PC-9 (cell line): ENCODE measurements at regions not wholly inside any gene's neighbourhood (a gene's known extent, or its start where the extent isn't known, plus 50 kb on each side); places are given as distances from the start of the nearest gene placed in this dataset.
A peak's percentile ranks its signal among the peaks of the same experiment; 100 is the strongest.

ENCODE experiments used
- BruUV-seq: library from RNA; stranded (reverse); fragments of 400-500 nt; replicated peaks from 2 replicates; lab custom pipeline; 2021; lab: Mats Ljungman, UMichigan
- CTCF ChIA-PET: fragments of 300-600 bp; sonication (Branson Sonifier 250); formaldehyde crosslinking; loops from one replicate; lab custom pipeline; 2022; ENCODE audit warnings: antibody characterized with exemption; lab: Charles Lee
- POLR2A ChIA-PET: fragments of 300-600 bp; sonication (Branson Sonifier 250); formaldehyde crosslinking; loops from one replicate; lab custom pipeline; 2022; ENCODE audit warnings: antibody characterized with exemption; ENCODE audit not compliant: unreplicated experiment; lab: Charles Lee
- DNase-seq, 2 experiments: peaks; one replicate each; pipeline versions ENCODE4 v3.0.0 to v3.0.0-alpha.2; 2015 to 2022; ENCODE audit warnings: mixed read lengths in 1 of 2
- H2AFZ ChIP-seq: fragments of 200-600 bp; sonication (generic); 2 replicates; pipeline ENCODE4 v1.8.1; 2017; ENCODE audit warnings: antibody characterized with exemption
- H3F3A ChIP-seq: fragments of 200-600 bp; sonication (generic); 2 replicates; pipeline ENCODE4 v1.8.1; 2017; ENCODE audit warnings: antibody characterized with exemption, mild to moderate bottlenecking, low read depth; ENCODE audit not compliant: insufficient read depth
- H3K27ac ChIP-seq: fragments of 200-600 bp; sonication (generic); 2 replicates; pipeline ENCODE4 v1.6.1; 2016; ENCODE audit warnings: mixed run types
- H3K27me3 ChIP-seq: fragments of 200-600 bp; sonication (generic); 2 replicates; pipeline ENCODE4 v1.6.1; 2016; ENCODE audit warnings: low read depth, mixed run types; ENCODE audit not compliant: insufficient read depth
- H3K36me3 ChIP-seq: fragments of 200-600 bp; sonication (generic); 2 replicates; pipeline ENCODE4 v1.6.1; 2016; ENCODE audit warnings: low read depth, mixed run types
- H3K4me1 ChIP-seq: fragments of 200-600 bp; sonication (generic); replicated peaks from 2 replicates; pipeline ENCODE4 v1.6.1; 2016; ENCODE audit warnings: mixed run types; ENCODE audit not compliant: insufficient read depth
- H3K4me2 ChIP-seq: fragments of 200-600 bp; sonication (generic); 2 replicates; pipeline ENCODE4 v1.6.1; 2017; ENCODE audit warnings: mixed run types
- H3K4me3 ChIP-seq: fragments of 200-600 bp; sonication (generic); 2 replicates; pipeline ENCODE4 v1.6.1; 2016; ENCODE audit warnings: mixed run types
- H3K79me2 ChIP-seq: fragments of 200-600 bp; sonication (generic); 2 replicates; pipeline ENCODE4 v1.6.1; 2017; ENCODE audit warnings: low read depth, mixed run types
- H3K9me2 ChIP-seq: fragments of 200-600 bp; sonication (generic); 2 replicates; pipeline ENCODE4 v1.8.1; 2017; ENCODE audit warnings: mild to moderate bottlenecking; ENCODE audit not compliant: insufficient read depth
- H3K9me3 ChIP-seq: fragments of 200-600 bp; sonication (generic); 2 replicates; pipeline ENCODE4 v1.8.1; 2016; ENCODE audit warnings: low read depth; ENCODE audit not compliant: insufficient read depth
- H4K20me1 ChIP-seq: fragments of 200-600 bp; sonication (generic); 2 replicates; pipeline ENCODE4 v1.8.1; 2017; ENCODE audit not compliant: insufficient read depth
- CTCF ChIP-seq: fragments of 200-600 bp; sonication (generic); conservative IDR thresholded peaks from 2 replicates; pipeline ENCODE4 v1.6.1; 2017; ENCODE audit warnings: mixed run types, antibody characterized with exemption, mild to moderate bottlenecking, moderate library complexity
- EZH2 ChIP-seq: fragments of 200-600 bp; sonication (generic); IDR thresholded peaks from 2 replicates; pipeline ENCODE4 v1.8.0; 2017; ENCODE audit warnings: antibody characterized with exemption, low read depth
- intact Hi-C: fragments of 100-400 bp; cut with micrococcal nuclease; formaldehyde crosslinking; loops from one replicate; pipeline ENCODE4 v1.10.0; 2022; ENCODE audit not compliant: unreplicated experiment

GRCh38 chr11:101807531-101807930, 107.3 kb upstream of the CEP126 start:
- no TSS peak for BruUV-seq
- Histone ChIP-seq H3K79me2 (no peaks in the 10 kb centered on the region), H3K4me3 (no peak overlapping the region), H2AFZ (0 out of 2 replicates have a peak overlapping the region, but pooled peaks have one; percentile 5), H3K27ac (no peak overlapping the region), H3K36me3 (no peaks in the 10 kb centered on the region), H4K20me1 (no peaks in the 10 kb centered on the region), H3F3A (no peaks in the 10 kb centered on the region), H3K9me3 (no peaks in the 10 kb centered on the region), H3K4me1 (0 out of 2 replicates have a peak, but pooled peaks cover 5% of the 10 kb centered on the region), H3K9me2 (no peaks in the 10 kb centered on the region), H3K27me3 (no peaks in the 10 kb centered on the region), H3K4me2 (no peak overlapping the region)
- no peak for TF ChIP-seq CTCF
- no peak for TF ChIP-seq EZH2
- CTCF ChIA-PET, result no interaction called here
- intact Hi-C loops, result no loop called here
- no peak for DNase-seq
- POLR2A ChIA-PET, result no interaction called here

- Histone ChIP-seq H3K9me3 (no peaks in the 10 kb centered on the region), H4K20me1 (no peaks in the 10 kb centered on the region), H3K79me2 (no peaks in the 10 kb centered on the region), H3K4me3 (no peak overlapping the region), H3K27ac (no peak overlapping the region), H2AFZ (no peak overlapping the region), H3F3A (no peaks in the 10 kb centered on the region), H3K9me2 (no peaks in the 10 kb centered on the region), H3K4me1 (0 out of 2 replicates have a peak, but pooled peaks cover 5% of the 10 kb centered on the region), H3K27me3 (no peaks in the 10 kb centered on the region), H3K36me3 (no peaks in the 10 kb centered on the region), H3K4me2 (no peak overlapping the region)
- ChIA-PET CTCF (no interaction called here), POLR2A (no interaction called here)
- BruUV-seq, result no TSS peak
- intact Hi-C loops, result no loop called here
- no peak for TF ChIP-seq EZH2
- DNase-seq, result no peak
Measured at GRCh38 chr11:101803651-101804050, 111.2 kb upstream of the CEP126 start.

GRCh38 chr11:101797335-101797734, 117.5 kb upstream of the CEP126 start:
- CTCF ChIA-PET, result no interaction called here
- H3K27ac ChIP-seq, result no peak overlapping the region
- DNase-seq, result no peak

More at GRCh38 chr11:101797335-101797734, 117.5 kb upstream of the CEP126 start:
- no peaks in the 10 kb centered on the region for H3K4me1 ChIP-seq
- no TSS peak for BruUV-seq
- no peak overlapping the region for H3K4me2 ChIP-seq
- H3K36me3 ChIP-seq, result no peaks in the 10 kb centered on the region
- POLR2A ChIA-PET, result interaction anchor here (0.5 kb wide), 1 partner anchor 26 kb away, joined by 3 read pairs; no protein-coding TSS in a partner anchor
- H3K9me2 ChIP-seq, result no peaks in the 10 kb centered on the region
- intact Hi-C loops, result no loop called here
- H3K27me3 ChIP-seq, result no peaks in the 10 kb centered on the region
- H4K20me1 ChIP-seq, result no peaks in the 10 kb centered on the region
- no peaks in the 10 kb centered on the region for H3K79me2 ChIP-seq
- H3F3A ChIP-seq, result no peaks in the 10 kb centered on the region
- no peak overlapping the region for H3K4me3 ChIP-seq
- TF ChIP-seq EZH2 (no peak), CTCF (no peak)
- H3K9me3 ChIP-seq, result no peaks in the 10 kb centered on the region
- no peak overlapping the region for H2AFZ ChIP-seq
